Testis (tissue), 2 donors: ENCODE measurements at regions not wholly inside any gene's neighbourhood (a gene's known extent, or its start where the extent isn't known, plus 50 kb on each side); places are given as distances from the start of the nearest gene placed in this dataset.
"Not testable (repeated sequence)": the region's sequence is repeated elsewhere in the genome, so short reads cannot be mapped to it uniquely, and the experiment has no call there.

Experiments
- CTCF ChIP-seq, 3 experiments: fragments of 450-650 bp in 2 of 3; fragments of 200-600 bp in 1 of 3; sonication (generic) in 1 of 3; IDR thresholded peaks; one replicate each; pipeline ENCODE4 v1.5.1; 2016 to 2019; ENCODE audit warnings: antibody characterized with exemption in 3 of 3, mild to moderate bottlenecking in 2 of 3, moderate library complexity in 1 of 3
- POLR2A ChIP-seq: fragments of 450-650 bp; IDR thresholded peaks from one replicate; pipeline ENCODE4 v1.6.1; 2017; ENCODE audit warnings: antibody characterized with exemption, mild to moderate bottlenecking, moderate library complexity

- TF ChIP-seq CTCF (IDR thresholded peaks at IDR 0.05); POLR2A: not testable (repeated sequence)
Measured at GRCh38 chr10:38248113-38248512, 154.0 kb downstream of the ZNF37A start.
